Fibroblast of pulmonary artery (primary cell): ENCODE measurements at regions not wholly inside any gene's neighbourhood (a gene's known extent, or its start where the extent isn't known, plus 50 kb on each side); places are given as distances from the start of the nearest gene placed in this dataset.

ENCODE experiments used
- DNase-seq: peaks from one replicate; pipeline ENCODE4 v3.0.0-alpha.2; 2010; ENCODE audit warnings: low read depth
- H3K4me3 ChIP-seq: replicated peaks from 2 replicates; pipeline ENCODE4 v1.5.1; 2011; ENCODE audit warnings: low read depth, mild to moderate bottlenecking, control low read depth, low read length, moderate library complexity
- TF ChIP-seq, protein P1 (sequence below): IDR thresholded peaks from 2 replicates; pipeline ENCODE4 v1.5.1; 2011; ENCODE audit warnings: mild to moderate bottlenecking, control low read depth, low read length, inconsistent platforms; ENCODE audit errors: missing control alignments

- no peak for DNase-seq
- TF ChIP-seq, protein P1, sequence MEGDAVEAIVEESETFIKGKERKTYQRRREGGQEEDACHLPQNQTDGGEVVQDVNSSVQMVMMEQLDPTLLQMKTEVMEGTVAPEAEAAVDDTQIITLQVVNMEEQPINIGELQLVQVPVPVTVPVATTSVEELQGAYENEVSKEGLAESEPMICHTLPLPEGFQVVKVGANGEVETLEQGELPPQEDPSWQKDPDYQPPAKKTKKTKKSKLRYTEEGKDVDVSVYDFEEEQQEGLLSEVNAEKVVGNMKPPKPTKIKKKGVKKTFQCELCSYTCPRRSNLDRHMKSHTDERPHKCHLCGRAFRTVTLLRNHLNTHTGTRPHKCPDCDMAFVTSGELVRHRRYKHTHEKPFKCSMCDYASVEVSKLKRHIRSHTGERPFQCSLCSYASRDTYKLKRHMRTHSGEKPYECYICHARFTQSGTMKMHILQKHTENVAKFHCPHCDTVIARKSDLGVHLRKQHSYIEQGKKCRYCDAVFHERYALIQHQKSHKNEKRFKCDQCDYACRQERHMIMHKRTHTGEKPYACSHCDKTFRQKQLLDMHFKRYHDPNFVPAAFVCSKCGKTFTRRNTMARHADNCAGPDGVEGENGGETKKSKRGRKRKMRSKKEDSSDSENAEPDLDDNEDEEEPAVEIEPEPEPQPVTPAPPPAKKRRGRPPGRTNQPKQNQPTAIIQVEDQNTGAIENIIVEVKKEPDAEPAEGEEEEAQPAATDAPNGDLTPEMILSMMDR, result no peak
- H3K4me3 ChIP-seq, result no peak overlapping the region
These were observed 407.0 kb downstream of the MIAT start for GRCh38 chr22:27064386-27064785.

DNA sequence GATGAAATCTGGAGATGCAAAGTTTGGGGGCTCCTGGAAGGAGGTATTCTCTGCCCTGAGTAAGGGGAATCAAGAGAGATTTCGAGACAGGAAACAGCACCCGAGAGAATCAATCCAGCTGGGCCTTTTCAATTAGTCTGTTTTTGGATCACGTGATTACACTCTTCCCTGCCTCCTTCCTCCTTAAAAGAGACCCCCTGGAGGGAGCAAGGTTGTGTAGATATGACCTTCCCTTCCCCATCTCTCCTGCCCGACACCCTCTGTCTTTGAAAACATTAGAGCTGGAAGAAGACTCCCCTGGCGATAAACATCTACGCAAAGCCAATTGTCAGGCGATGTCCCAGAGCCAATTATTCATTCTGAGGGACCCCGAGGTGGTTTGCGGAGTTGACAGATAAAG, 407.9 kb downstream of the MIAT start:
- TF ChIP-seq, protein P1, result no peak
- no peak for DNase-seq

GRCh38 chr22:27066856-27067255, 409.5 kb downstream of the MIAT start:
- no peak for DNase-seq
- TF ChIP-seq, protein P1, result no peak
- no peak overlapping the region for H3K4me3 ChIP-seq

More for the DNA sequence above, 407.9 kb downstream of the MIAT start:
- H3K4me3 ChIP-seq, result no peak overlapping the region

DNA sequence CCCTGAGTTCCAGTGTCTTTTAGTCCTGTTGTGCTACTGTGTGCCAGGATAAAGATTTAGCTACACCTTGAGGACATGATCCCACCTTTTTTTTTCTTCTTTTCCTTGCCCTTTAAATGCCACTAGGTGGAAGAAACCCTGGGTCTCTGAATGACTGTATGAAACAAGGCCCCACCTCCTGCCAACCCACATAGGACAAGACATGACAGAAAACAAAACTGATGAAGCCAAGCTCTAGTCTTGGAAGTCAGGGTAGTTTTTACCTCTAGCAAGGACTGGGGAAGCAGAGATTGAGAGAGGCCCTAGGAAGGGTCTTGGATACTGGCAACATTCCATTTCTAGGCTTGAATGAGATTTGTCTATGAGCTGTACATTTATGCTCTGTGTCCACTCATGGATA, 410.7 kb downstream of the MIAT start:
- no peak overlapping the region for H3K4me3 ChIP-seq
- TF ChIP-seq, protein P1, result no peak
- no peak for DNase-seq

- H3K4me3 ChIP-seq, result no peak overlapping the region
- no peak for DNase-seq
- TF ChIP-seq, protein P1, result no peak
These were observed 413.2 kb downstream of the MIAT start for GRCh38 chr22:27070594-27070993.

GRCh38 chr22:27073601-27074425, 416.4 kb downstream of the MIAT start:
- H3K4me3 ChIP-seq, result no peak overlapping the region
- TF ChIP-seq, protein P1, result no peak
- no peak for DNase-seq
